Germinal center (tissue), 1 donor: ENCODE measurements at regions not wholly inside any gene's neighbourhood (a gene's known extent, or its start where the extent isn't known, plus 50 kb on each side); places are given as distances from the start of the nearest gene placed in this dataset.
A peak's percentile ranks its signal among the peaks of the same experiment; 100 is the strongest.

Experiments used
- DNase-seq: peaks from one replicate; pipeline ENCODE4 v3.0.0; 2012; ENCODE audit warnings: mixed read lengths, low spot score

GRCh38 chr2:30048636-30049175 is 98.1 kb upstream of the YPEL5 start:
- DNase-seq = no peak

GRCh38 chr2:30055548-30055947 is 91.3 kb upstream of the YPEL5 start:
- DNase-seq = no peak

- DNase-seq = no peak
Observed at GRCh38 chr2:30060562-30060961, 86.2 kb upstream of the YPEL5 start.

- DNase-seq = no peak
Observed at GRCh38 chr2:30068067-30068466, 78.7 kb upstream of the YPEL5 start.

GRCh38 chr2:30072250-30072842 is 74.5 kb upstream of the YPEL5 start:
- DNase-seq = peak; percentile 63

GRCh38 chr2:30073523-30073922 is 73.3 kb upstream of the YPEL5 start:
- no peak for DNase-seq

GRCh38 chr2:30074023-30074422 is 72.8 kb upstream of the YPEL5 start:
- DNase-seq = no peak

- no peak for DNase-seq
Observed at GRCh38 chr2:30078521-30078920, 68.3 kb upstream of the YPEL5 start.

- DNase-seq = no peak
Observed at GRCh38 chr2:30084915-30085314, 61.9 kb upstream of the YPEL5 start.

GRCh38 chr2:30089171-30089570 is 57.6 kb upstream of the YPEL5 start:
- DNase-seq = no peak

GRCh38 chr2:30095402-30095801 is 51.4 kb upstream of the YPEL5 start:
- DNase-seq = no peak

- no peak for DNase-seq
Observed at GRCh38 chr2:30096451-30096850, 50.4 kb upstream of the YPEL5 start.
